Bronchial epithelial cell (primary cell): ENCODE measurements at regions not wholly inside any gene's neighbourhood (a gene's known extent, or its start where the extent isn't known, plus 50 kb on each side); places are given as distances from the start of the nearest gene placed in this dataset.

Source experiments
- DNase-seq: peaks from one replicate; pipeline ENCODE4 v3.0.0-alpha.2; 2010; ENCODE audit warnings: low read depth
- FAIRE-seq: peaks from 2 replicates; lab custom pipeline; 2011; peaks lifted over from hg19 to GRCh38; lab: Jason Lieb, UNC
- H3K27me3 ChIP-seq: 2 replicates; pipeline ENCODE4 v1.5.1; 2011; ENCODE audit warnings: low read length; ENCODE audit not compliant: control insufficient read depth, insufficient read depth
- H3K36me3 ChIP-seq: 2 replicates; pipeline ENCODE4 v1.5.1; 2011; ENCODE audit warnings: low read length; ENCODE audit not compliant: control insufficient read depth, insufficient read depth
- H3K4me3 ChIP-seq: 2 replicates; pipeline ENCODE4 v1.5.1; 2011; ENCODE audit warnings: mild to moderate bottlenecking, low read depth, low read length, control low read depth
- TF ChIP-seq, protein P1 (sequence below): IDR thresholded peaks from 2 replicates; pipeline ENCODE4 v1.5.1; 2011; ENCODE audit warnings: mild to moderate bottlenecking, moderate library complexity, low read length, control low read depth, inconsistent platforms; ENCODE audit not compliant: insufficient read depth, severe bottlenecking

DNA sequence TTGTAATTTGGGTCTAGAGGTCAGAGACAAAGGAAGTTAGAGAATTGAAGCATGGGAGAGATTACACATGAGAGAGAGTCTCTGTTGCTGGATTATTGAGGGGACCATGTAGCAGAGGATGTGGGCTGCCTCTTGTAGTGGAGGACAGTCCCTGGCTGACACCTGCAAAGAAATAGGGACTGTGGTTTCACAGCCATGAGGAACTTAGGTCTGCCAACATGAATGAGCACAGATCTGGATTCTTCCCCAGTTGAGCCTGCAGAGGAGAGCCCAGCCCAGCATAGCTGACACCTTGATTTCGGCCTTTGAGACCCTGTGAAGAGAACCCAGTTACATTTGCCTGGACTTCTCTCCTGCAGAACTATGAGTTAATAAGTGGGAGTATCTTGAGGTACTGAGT is 179.5 kb upstream of the TWIST2 start:
- DNase-seq (no peak), FAIRE-seq (no peak)
- TF ChIP-seq, protein P1, sequence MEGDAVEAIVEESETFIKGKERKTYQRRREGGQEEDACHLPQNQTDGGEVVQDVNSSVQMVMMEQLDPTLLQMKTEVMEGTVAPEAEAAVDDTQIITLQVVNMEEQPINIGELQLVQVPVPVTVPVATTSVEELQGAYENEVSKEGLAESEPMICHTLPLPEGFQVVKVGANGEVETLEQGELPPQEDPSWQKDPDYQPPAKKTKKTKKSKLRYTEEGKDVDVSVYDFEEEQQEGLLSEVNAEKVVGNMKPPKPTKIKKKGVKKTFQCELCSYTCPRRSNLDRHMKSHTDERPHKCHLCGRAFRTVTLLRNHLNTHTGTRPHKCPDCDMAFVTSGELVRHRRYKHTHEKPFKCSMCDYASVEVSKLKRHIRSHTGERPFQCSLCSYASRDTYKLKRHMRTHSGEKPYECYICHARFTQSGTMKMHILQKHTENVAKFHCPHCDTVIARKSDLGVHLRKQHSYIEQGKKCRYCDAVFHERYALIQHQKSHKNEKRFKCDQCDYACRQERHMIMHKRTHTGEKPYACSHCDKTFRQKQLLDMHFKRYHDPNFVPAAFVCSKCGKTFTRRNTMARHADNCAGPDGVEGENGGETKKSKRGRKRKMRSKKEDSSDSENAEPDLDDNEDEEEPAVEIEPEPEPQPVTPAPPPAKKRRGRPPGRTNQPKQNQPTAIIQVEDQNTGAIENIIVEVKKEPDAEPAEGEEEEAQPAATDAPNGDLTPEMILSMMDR: no peak
- Histone ChIP-seq H3K36me3 (no peaks in the 10 kb centered on the region), H3K4me3 (no peak overlapping the region), H3K27me3 (no peaks in the 10 kb centered on the region)

- H3K4me3 ChIP-seq: no peak overlapping the region
- FAIRE-seq (no peak), DNase-seq (no peak)
- TF ChIP-seq, protein P1: no peak
- H3K36me3 ChIP-seq: no peaks in the 10 kb centered on the region
- H3K27me3 ChIP-seq: no peaks in the 10 kb centered on the region
These were observed 178.8 kb upstream of the TWIST2 start for GRCh38 chr2:238669046-238669445.

DNA sequence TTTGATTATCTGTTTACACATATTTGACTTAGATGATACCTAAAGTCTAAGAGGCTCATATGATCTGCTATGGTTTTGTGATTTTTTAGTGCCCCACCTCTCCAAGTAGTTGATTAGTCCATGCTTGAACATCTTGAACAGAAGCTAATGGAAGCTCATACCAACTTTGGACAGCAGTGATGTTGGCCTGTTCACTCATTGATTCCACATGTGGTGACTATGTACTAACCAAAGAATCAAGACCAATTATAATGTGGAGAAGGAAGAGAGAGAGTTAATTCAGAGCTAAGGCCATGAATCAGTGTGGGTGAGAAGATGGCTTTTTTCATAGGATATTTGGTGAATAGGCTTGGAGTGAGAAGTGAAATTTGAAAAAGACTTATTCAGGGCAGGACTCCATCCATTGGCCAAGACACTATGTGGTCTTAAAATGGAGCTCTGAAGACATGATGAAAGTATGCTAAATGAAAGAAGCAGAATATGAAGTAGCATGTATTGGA is 178.3 kb upstream of the TWIST2 start:
- no peaks in the 10 kb centered on the region for H3K27me3 ChIP-seq
- no peaks in the 10 kb centered on the region for H3K36me3 ChIP-seq
- FAIRE-seq (no peak), DNase-seq (no peak)
- TF ChIP-seq, protein P1: no peak
- no peak overlapping the region for H3K4me3 ChIP-seq

GRCh38 chr2:238670111-238670585 is 177.7 kb upstream of the TWIST2 start:
- H3K36me3 ChIP-seq: no peaks in the 10 kb centered on the region
- DNase-seq (no peak), FAIRE-seq (no peak)
- no peak overlapping the region for H3K4me3 ChIP-seq
- TF ChIP-seq, protein P1: no peak
- H3K27me3 ChIP-seq: no peaks in the 10 kb centered on the region

DNA sequence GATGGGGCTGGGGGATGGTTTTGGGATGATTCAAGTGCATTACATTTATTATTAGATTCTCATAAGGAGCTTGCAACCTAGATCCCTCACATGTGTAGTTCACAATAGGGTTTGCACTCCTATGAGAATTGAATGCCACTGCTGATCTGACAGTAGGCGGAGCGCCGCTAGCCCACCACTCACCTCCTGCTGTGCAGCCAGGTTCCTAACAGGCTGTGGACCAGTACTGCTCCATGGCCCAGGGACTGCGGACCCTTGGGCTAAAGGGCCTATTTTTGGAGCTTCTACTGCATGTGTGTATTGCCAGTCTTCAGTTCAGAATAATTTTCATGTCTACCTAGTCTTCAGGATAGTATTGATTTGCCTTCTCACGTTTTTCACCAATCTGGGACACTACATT is 165.3 kb upstream of the TWIST2 start:
- DNase-seq (no peak), FAIRE-seq (no peak)
- Histone ChIP-seq H3K4me3 (no peak overlapping the region), H3K36me3 (no peaks in the 10 kb centered on the region), H3K27me3 (no peaks in the 10 kb centered on the region)
- TF ChIP-seq, protein P1: no peak
